CD4-positive, alpha-beta T cell treated with Interleukin-2 at 100 ng/mL for 4 hours (primary cell): ENCODE measurements at regions not wholly inside any gene's neighbourhood (a gene's known extent, or its start where the extent isn't known, plus 50 kb on each side); places are given as distances from the start of the nearest gene placed in this dataset.

ENCODE experiments used
- DNase-seq: peaks from one replicate; pipeline ENCODE4 v3.0.0-alpha.2; 2020; ENCODE audit warnings: low spot score

- no peak for DNase-seq
Measured at GRCh38 chr1:39107341-39108290, 81.5 kb downstream of the NDUFS5 start.

DNA sequence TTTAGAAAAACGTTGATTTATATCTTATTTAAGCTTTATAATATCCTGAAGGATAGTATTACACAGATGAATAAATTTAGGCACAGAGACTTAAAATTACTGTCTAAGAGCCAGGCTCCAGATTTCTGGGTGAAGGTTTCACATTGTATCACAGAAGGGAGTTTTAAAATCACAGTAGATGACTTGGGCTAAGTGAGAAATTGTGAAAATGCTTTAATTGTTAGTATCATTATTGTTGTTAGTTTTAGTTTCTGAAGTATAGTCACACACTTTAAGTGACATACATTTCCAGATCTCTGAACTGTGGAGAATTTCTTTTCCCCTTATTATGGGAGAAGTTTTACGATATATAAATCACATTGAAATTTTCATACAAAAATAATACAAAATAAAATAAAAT lies 83.5 kb downstream of the NDUFS5 start:
- DNase-seq: no peak

DNA sequence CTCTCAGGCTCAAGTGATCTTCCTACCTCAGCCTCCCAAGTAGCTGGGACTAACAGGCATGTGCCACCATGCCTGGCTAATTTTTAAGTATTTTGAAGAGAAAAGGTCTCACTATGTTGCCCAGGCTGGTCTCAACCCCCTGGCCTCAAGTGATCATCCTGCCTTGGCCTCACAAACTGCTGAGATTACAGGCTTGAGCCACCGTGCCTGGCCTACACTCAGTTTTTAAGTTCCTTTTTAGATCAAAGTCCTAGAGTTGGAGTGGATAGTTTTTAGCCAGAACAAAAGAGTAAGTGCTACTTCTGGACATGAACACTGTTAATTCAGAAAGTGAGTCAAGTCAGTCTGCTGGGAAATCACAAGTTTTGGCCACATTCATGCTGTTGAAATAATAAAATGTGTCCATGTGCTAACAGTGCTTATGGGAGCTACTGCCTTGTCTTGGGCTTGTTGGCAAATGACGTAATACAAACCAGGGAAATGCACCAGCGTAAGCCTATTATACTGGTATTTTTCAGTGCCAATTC lies 84.2 kb downstream of the NDUFS5 start:
- no peak for DNase-seq

GRCh38 chr1:39110882-39111281 lies 84.7 kb downstream of the NDUFS5 start:
- no peak for DNase-seq

DNA sequence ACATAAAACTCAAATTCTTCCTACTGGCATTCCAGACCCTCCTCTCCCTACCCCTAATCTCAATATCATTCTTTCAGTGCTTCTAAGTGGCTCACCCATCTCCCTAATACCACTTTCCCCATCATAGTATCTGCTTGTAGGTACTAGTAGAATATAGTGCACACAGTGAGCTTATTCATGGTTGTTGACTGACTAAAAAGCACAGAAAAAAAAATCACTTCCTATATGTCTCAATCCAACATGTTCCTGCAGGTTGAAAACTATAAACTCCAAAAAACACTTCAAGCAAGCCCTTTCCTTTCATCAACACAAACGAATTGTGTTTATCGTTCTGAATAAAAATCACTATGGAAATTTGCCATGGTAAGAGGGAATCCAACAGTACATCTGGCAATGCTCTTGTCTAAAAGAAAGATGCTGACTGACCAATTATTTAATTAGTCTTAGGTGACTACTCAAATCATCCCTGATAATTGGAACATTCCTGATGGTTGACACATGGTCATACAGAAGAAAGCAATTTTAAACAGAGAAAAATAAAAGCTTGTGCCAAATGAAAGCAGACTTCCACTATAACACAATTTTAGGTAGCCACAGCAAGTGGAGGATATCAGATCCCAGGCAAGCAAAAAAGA lies 87.1 kb downstream of the NDUFS5 start:
- DNase-seq: no peak

GRCh38 chr1:39115271-39116110 lies 89.0 kb upstream of the MACF1 start:
- DNase-seq: no peak

DNA sequence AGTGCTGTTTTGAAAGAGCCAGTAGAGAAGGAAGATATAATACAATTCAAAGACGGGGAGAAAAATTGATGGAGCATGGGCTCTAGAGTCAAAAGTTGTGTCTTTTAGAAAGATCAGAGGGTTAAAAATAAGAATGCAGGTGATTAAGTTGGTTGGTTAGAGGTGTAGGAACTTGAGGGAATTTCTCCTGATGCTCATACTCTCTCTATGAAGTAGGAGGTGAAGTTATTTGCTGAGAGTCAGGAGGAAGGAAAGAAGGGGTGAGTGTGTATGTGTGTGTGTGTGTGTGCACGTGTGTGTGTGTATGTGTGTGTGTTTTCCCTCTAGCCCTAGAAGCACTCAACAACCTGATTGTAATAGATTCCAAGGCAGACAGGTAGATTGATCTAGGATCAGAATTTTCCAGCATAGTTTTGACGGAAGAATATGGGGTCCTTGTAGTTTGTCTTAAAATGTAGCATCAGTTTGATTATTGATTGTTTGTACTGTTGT lies 88.3 kb upstream of the MACF1 start:
- DNase-seq: no peak

DNA sequence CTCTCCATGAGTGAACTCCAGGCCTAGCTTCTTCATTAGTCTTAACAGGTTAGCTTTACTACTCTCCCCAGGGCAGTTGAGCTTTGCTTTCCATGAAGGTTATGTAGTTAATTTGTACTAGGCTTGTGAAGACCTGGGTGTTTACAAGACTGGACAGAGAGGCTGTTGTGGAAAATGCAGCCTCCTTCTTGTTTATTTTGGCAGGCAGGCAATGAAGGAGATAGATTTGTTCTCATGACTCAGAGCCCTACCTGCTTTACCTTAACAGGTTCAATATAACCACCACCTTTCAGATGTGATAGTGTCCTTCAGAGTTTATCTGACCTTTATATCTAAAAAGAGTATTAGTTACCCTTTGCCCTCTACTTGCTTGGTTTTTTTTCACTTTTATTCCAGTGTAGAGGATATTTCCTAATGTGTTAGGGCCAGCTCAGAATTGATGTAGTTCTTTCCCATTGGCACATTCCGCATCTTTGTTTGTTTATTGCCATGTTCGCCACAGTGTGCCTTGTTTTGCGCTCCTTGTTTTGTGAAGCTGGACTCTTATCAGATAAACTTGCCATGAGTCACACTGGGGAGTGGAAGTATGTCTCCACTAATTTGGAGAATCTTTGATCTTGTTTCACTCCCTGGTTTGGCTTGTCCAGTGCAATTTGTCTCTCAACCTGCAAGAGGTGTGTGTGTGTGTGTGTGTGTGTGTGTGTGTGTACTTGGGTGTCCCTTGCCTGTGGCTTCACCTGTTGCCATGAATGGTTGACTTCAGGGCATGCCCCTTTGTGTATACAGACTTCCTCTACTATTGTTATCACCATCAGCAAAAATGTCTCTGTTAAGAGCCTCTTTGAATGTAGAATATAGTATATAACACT lies 87.4 kb upstream of the MACF1 start:
- no peak for DNase-seq

DNA sequence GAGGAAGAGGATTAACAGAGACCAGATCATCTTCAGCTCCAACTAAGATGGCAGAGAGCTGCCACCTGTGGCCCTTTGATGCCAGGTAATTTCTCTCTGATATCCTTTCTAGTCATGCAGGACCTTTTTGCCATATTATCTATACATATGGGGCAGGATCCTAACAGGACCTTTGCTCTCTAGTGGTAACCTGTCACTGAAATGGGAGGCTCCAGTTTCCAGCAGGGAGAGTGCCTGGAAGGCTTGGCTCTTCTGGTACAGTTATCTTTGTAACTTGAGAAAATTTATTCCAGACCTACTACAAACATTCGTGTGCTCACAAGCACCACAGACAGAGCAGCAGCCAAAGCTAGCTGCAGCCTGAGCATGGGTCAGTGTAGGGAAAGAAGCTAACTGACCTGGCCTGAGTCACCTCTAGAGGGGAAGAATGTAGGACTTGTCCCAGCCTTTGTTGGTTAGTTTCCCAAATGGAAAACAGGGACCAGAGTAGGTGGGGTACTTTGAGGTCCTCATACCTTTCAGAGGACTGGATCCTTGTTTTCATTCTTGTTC lies 86.5 kb upstream of the MACF1 start:
- no peak for DNase-seq

DNA sequence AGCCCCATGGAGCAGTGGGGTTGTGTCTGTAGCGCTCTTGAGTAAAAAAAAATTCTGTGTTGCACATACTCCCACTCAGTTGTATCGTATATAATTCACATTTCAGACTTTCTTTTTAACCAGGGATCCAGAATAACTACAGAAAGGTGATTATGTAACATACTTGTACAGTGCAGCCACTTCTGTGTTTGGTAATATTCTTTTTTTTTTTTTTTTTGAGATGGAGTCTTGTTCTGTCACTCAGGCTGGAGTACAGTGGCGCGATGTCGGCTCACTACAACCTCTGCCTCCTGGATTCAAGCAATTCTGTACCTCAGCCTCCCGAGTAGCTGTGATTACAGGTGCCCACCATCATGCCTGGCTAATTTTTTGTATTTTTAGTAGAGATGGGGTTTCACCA lies 82.4 kb upstream of the MACF1 start:
- no peak for DNase-seq

- no peak for DNase-seq
Measured at GRCh38 chr1:39124282-39124681, 80.2 kb upstream of the MACF1 start.

- no peak for DNase-seq
Measured at GRCh38 chr1:39127513-39127912, 77.0 kb upstream of the MACF1 start.

GRCh38 chr1:39128126-39128525 lies 76.4 kb upstream of the MACF1 start:
- DNase-seq: no peak

DNA sequence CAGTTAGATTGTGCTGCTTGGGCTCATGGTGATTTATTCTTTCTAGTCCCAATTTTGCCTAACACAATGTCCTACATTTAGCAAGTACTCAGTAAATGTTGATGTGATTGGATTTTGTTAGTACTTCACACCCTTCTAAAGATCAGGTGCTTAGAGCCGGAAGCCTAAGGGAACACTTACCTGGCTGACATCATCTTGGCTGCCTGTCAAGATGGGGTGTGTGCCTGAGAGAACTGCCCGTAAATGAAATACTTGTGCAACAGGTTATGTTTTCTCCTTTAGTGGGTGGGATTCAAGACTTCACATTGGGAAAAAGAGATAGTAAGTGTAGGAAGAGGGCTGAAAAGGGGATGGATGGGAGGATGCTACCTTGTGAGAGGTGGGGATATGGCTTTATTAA lies 75.5 kb upstream of the MACF1 start:
- DNase-seq: no peak

DNA sequence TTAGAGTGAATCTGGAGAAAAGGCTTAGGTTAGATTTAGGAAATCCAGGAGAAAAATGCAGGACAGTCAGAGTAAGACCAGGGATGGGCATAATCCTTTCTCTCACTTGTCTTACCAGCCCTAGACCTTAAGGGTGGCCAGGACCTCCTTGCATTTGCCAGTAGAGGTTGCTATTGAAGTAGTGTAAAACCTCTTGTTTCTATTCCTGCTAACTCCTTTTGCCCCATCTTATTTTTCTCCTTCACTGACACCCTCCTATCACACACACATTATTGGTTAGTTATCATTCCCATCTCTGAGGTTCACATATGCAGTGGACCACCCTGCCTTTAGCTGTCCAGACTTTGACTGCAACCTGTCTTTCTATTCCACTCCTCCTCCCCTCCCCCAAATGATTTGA lies 75.0 kb upstream of the MACF1 start:
- DNase-seq: no peak

- no peak for DNase-seq
Measured at GRCh38 chr1:39130325-39130724, 74.2 kb upstream of the MACF1 start.

DNA sequence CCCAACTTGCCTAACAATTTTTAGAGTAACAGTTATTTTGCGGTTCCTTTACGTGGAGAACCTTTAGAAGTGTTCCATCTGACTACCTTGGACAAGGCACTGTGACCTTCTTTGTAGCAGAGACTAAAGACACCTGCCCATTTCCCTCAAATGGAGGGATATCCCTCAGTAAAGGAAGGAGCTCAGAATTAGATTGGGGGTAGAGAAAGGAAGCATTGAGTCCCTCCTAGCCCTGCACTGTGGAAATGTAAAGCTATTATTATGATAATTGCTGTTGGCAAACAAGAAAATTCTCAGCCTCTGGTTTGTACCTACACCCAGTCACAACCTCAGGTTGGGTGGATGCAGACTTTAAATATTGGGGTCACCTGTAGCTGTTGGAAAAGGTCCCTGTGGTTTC lies 72.6 kb upstream of the MACF1 start:
- no peak for DNase-seq

- DNase-seq: no peak
Measured at GRCh38 chr1:39132505-39133339, 71.8 kb upstream of the MACF1 start.

DNA sequence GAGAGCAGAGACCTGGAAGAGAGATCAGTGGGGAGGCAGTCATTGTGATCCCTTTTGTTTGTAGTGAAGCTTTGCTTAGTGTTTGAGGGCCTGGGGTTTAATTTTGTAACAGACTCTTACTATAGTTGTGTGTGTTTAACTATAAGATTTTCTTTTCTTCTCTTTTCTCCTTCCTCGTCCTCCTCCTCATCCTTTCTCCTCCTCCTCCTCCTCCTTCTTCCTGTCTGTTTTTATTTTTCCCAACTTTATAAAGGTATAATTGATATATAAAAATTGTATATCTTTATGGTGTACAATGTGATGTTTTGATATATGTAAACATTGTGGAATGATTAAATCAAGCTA lies 71.2 kb upstream of the MACF1 start:
- DNase-seq: no peak

DNA sequence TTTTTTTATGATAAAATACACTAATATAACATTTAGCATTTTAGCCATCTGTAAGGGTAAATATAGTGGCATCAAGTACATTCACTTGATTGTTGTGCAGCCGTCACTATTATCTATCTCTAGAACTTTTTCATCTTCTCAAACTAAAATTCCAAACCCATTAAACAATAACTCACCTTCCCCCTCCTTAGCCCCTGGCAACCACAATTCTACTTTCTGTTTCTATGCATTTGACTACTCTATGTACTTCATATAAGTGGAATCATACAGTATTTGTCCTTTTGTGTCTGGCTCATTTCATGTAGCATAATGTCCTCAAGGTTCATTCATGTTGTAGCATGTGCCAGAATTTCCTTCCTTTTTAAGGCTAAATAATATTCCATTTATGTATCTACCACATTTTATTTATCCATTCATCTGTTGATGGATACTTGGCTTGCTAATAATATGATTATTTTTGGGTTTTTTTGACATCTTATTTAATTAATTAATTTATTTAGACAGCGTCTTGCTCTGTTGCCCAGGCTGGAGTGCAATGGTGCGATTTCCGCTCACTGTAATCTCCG lies 69.6 kb upstream of the MACF1 start:
- DNase-seq: no peak
